22Rv1 (cell line): ENCODE measurements at regions not wholly inside any gene's neighbourhood (a gene's known extent, or its start where the extent isn't known, plus 50 kb on each side); places are given as distances from the start of the nearest gene placed in this dataset.

Experiments used
- H3K27ac ChIP-seq: fragments of 450-650 bp; 2 replicates; pipeline ENCODE4 v1.5.1; 2017
- ZFX ChIP-seq: fragments of 450-650 bp; IDR thresholded peaks from 2 replicates; pipeline ENCODE4 v1.6.1; 2017; ENCODE audit warnings: antibody characterized with exemption, borderline replicate concordance
- TF ChIP-seq, protein P1 (sequence below): fragments of 450-650 bp; IDR thresholded peaks from 2 replicates; pipeline ENCODE4 v1.5.1; 2017; ENCODE audit warnings: mild to moderate bottlenecking

GRCh38 chr13:76406243-76406642, 480.0 kb downstream of the KCTD12 start:
- TF ChIP-seq, protein P1, sequence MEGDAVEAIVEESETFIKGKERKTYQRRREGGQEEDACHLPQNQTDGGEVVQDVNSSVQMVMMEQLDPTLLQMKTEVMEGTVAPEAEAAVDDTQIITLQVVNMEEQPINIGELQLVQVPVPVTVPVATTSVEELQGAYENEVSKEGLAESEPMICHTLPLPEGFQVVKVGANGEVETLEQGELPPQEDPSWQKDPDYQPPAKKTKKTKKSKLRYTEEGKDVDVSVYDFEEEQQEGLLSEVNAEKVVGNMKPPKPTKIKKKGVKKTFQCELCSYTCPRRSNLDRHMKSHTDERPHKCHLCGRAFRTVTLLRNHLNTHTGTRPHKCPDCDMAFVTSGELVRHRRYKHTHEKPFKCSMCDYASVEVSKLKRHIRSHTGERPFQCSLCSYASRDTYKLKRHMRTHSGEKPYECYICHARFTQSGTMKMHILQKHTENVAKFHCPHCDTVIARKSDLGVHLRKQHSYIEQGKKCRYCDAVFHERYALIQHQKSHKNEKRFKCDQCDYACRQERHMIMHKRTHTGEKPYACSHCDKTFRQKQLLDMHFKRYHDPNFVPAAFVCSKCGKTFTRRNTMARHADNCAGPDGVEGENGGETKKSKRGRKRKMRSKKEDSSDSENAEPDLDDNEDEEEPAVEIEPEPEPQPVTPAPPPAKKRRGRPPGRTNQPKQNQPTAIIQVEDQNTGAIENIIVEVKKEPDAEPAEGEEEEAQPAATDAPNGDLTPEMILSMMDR, result no peak
- no peak for TF ChIP-seq ZFX
- H3K27ac ChIP-seq, result no peak overlapping the region

GRCh38 chr13:76398425-76398824, 487.8 kb downstream of the KCTD12 start:
- TF ChIP-seq, protein P1, result no peak
- no peak for TF ChIP-seq ZFX
- no peak overlapping the region for H3K27ac ChIP-seq

DNA sequence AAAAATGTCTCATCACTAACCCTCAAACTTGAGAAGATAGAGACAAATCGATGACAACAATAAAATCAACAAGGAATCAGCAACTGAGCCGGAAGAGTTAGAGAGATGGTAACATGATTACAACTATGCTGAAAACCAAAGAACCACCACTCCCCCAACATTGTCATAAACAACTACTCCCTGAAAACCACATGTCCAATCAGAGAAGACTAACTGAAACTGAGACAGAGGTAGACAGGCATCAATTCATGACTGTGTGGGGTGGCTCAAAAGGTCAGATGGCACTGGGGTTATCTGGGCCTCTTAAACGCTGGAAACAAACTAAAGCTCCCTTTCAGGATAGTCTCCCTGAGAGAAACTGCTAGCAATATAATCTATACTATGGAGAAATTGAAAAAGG, 488.8 kb downstream of the KCTD12 start:
- no peak overlapping the region for H3K27ac ChIP-seq
- no peak for TF ChIP-seq ZFX
- TF ChIP-seq, protein P1, result no peak

- TF ChIP-seq, protein P1, result no peak
- no peak for TF ChIP-seq ZFX
- no peak overlapping the region for H3K27ac ChIP-seq
These were observed 496.9 kb downstream of the KCTD12 start for GRCh38 chr13:76389321-76389720.

DNA sequence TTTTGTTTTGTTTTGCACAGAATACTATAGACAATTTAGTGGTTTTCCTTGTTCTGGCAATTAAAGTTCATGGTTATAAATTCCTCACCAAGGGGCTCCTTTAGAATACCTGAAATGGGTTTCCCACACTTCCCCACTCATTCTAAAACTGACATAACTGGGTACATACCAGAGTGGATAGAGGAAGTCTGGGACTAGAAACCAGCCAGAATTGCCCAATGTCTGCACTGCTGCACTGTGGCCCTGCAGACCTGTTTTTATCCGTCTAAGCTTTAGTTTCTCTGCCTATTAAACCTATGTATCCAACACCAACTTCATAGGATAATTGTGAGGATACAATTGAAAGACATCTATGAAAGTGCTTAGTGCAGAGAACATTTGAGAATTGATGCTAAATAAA, 498.6 kb downstream of the KCTD12 start:
- no peak overlapping the region for H3K27ac ChIP-seq
- TF ChIP-seq, protein P1, result no peak
- no peak for TF ChIP-seq ZFX

- TF ChIP-seq ZFX, result no peak
- TF ChIP-seq, protein P1, result no peak
- no peak overlapping the region for H3K27ac ChIP-seq
These were observed 499.9 kb downstream of the KCTD12 start for GRCh38 chr13:76386321-76386720.

DNA sequence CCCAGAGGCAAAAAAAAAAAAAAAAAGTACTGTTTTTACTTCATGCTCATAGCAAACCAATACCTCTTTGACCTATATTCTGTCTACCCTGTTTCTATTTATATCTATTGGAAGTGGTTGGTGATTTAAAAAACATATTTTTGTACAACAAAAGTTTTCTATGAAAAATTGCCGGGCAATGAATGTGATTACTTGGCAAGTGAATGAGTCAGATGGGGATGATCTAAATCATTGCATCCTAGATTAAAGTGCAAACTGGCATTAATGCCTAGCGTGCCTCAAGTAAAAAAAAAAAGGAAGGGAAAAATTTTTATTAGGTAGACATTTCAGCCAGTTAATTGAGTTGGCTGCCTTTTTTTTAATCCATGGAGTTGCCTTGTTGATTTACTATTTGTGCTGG, 500.6 kb downstream of the KCTD12 start:
- no peak overlapping the region for H3K27ac ChIP-seq
- TF ChIP-seq, protein P1, result no peak
- TF ChIP-seq ZFX, result no peak
